ENCODE measurements at regions not wholly inside any gene's neighbourhood (a gene's known extent, or its start where the extent isn't known, plus 50 kb on each side); places are given as distances from the start of the nearest gene placed in this dataset.
A peak's percentile ranks its signal among the peaks of the same experiment; 100 is the strongest.

DNA sequence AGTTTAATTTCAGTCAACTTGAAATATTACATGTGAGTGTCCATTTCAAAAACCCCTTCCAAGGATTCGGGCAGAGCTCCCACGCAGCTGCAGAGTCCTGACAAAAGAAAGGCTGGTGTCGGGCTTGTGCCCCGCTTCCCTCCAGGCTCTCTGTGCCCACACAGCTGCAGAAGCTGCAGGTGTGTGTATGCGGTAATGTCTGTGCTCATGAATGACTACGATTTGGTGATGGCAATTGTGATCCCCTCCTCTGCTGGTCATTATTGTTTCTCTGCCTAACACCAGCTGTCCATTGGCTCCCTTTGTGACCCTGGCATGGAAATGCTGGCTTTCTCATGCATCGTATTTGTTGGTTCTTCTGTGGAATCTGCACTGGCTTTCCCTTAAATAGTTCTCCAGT lies 224.8 kb downstream of the NUP35 start:
- Mint-ChIP-seq H3K27ac (0 out of 2 replicates have a peak overlapping the region, but pooled peaks have one; percentile 48), H3K4me3 (no peak overlapping the region), H3K9me3 (no peaks in the 10 kb centered on the region), H3K27me3 (ENCODE audit: insufficient read depth, low read depth, poor library complexity) (no peaks in the 10 kb centered on the region), H3K4me1 (peaks cover 23% of the 10 kb centered on the region), H3K36me3 (ENCODE audit: low read depth) (no peaks in the 10 kb centered on the region)
- Histone ChIP-seq H4K20me1 (replicated peaks; ENCODE audit: insufficient read depth) (no peaks in the 10 kb centered on the region), H3K4me2 (no peak overlapping the region), H3F3A (replicated peaks; ENCODE audit: low read depth) (no peaks in the 10 kb centered on the region), H3K36me3 (ENCODE audit: insufficient read depth) (no peaks in the 10 kb centered on the region), H2AFZ (no peak overlapping the region), H3K4me1 (ENCODE audit: insufficient read depth) (peaks cover 7% of the 10 kb centered on the region; the same call in 1 of the 2 replicates), H3K9me2 (ENCODE audit: insufficient read depth) (peaks cover 4% of the 10 kb centered on the region), H3K4me3 (no peak overlapping the region), H3K79me2 (replicated peaks; ENCODE audit: insufficient read depth) (no peaks in the 10 kb centered on the region), H3K27me3 (ENCODE audit: insufficient read depth) (no peaks in the 10 kb centered on the region), H3K27ac (ENCODE audit: low read depth) (no peak overlapping the region)
- TF ChIP-seq POLR2AphosphoS5 (IDR thresholded peaks at IDR 0.05; ENCODE audit: low read depth) (no peak), ZNF331 (CRISPR knock-in tag; IDR thresholded peaks at IDR 0.05; ENCODE audit: low read depth) (no peak), EZH2phosphoT487 (IDR thresholded peaks at IDR 0.05; ENCODE audit: unreplicated experiment) (no peak), EZH2 (IDR thresholded peaks at IDR 0.05; ENCODE audit: low read depth, unreplicated experiment) (no peak)
- TF ChIP-seq, protein P1, sequence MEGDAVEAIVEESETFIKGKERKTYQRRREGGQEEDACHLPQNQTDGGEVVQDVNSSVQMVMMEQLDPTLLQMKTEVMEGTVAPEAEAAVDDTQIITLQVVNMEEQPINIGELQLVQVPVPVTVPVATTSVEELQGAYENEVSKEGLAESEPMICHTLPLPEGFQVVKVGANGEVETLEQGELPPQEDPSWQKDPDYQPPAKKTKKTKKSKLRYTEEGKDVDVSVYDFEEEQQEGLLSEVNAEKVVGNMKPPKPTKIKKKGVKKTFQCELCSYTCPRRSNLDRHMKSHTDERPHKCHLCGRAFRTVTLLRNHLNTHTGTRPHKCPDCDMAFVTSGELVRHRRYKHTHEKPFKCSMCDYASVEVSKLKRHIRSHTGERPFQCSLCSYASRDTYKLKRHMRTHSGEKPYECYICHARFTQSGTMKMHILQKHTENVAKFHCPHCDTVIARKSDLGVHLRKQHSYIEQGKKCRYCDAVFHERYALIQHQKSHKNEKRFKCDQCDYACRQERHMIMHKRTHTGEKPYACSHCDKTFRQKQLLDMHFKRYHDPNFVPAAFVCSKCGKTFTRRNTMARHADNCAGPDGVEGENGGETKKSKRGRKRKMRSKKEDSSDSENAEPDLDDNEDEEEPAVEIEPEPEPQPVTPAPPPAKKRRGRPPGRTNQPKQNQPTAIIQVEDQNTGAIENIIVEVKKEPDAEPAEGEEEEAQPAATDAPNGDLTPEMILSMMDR (conservative IDR thresholded peaks at IDR 0.05; ENCODE audit: low read depth in 2 of 2), result no peak
- TF ChIP-seq, protein P2, sequence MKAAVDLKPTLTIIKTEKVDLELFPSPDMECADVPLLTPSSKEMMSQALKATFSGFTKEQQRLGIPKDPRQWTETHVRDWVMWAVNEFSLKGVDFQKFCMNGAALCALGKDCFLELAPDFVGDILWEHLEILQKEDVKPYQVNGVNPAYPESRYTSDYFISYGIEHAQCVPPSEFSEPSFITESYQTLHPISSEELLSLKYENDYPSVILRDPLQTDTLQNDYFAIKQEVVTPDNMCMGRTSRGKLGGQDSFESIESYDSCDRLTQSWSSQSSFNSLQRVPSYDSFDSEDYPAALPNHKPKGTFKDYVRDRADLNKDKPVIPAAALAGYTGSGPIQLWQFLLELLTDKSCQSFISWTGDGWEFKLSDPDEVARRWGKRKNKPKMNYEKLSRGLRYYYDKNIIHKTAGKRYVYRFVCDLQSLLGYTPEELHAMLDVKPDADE (IDR thresholded peaks at IDR 0.05), result no peak
- ATAC-seq, result peak; percentile 61
- DNase-seq (ENCODE audit: low spot score), result peak; percentile 6

DNA sequence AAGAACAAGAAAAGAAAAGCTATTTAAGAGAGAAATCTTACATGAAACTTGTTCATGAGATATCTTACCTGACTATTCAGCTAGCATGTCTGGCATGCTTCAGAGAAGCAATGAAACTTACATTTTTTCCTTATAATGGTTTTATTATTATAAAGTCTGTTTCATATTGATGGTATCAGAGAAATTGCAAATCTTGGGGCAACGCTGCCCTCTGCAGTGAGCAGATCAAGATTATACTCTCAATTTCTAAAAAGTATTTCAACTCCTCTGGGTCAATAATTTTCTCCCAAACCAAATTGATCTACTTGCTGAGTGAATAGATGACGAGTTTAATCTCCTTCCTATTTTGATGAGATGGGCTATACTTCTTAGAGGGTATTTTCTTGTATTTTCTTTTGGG lies 235.6 kb downstream of the NUP35 start:
- no peak for DNase-seq (ENCODE audit: low spot score)
- H3K9me2 ChIP-seq (ENCODE audit: insufficient read depth), result no peaks in the 10 kb centered on the region
- no peak overlapping the region for H3K4me3 ChIP-seq
- H3K27me3 ChIP-seq (ENCODE audit: insufficient read depth), result no peaks in the 10 kb centered on the region
- no peak overlapping the region for H2AFZ ChIP-seq
- TF ChIP-seq JUNB (IDR thresholded peaks at IDR 0.05; ENCODE audit: unreplicated experiment), result no peak
- TF ChIP-seq, protein P3, sequence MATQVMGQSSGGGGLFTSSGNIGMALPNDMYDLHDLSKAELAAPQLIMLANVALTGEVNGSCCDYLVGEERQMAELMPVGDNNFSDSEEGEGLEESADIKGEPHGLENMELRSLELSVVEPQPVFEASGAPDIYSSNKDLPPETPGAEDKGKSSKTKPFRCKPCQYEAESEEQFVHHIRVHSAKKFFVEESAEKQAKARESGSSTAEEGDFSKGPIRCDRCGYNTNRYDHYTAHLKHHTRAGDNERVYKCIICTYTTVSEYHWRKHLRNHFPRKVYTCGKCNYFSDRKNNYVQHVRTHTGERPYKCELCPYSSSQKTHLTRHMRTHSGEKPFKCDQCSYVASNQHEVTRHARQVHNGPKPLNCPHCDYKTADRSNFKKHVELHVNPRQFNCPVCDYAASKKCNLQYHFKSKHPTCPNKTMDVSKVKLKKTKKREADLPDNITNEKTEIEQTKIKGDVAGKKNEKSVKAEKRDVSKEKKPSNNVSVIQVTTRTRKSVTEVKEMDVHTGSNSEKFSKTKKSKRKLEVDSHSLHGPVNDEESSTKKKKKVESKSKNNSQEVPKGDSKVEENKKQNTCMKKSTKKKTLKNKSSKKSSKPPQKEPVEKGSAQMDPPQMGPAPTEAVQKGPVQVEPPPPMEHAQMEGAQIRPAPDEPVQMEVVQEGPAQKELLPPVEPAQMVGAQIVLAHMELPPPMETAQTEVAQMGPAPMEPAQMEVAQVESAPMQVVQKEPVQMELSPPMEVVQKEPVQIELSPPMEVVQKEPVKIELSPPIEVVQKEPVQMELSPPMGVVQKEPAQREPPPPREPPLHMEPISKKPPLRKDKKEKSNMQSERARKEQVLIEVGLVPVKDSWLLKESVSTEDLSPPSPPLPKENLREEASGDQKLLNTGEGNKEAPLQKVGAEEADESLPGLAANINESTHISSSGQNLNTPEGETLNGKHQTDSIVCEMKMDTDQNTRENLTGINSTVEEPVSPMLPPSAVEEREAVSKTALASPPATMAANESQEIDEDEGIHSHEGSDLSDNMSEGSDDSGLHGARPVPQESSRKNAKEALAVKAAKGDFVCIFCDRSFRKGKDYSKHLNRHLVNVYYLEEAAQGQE (IDR thresholded peaks at IDR 0.05; ENCODE audit: unreplicated experiment), result no peak
- TF ChIP-seq, protein P1 (conservative IDR thresholded peaks at IDR 0.05; ENCODE audit: low read depth in 2 of 2), result peak; percentile 34 to 42
- Mint-ChIP-seq H3K4me1 (no peaks in the 10 kb centered on the region), H3K36me3 (ENCODE audit: low read depth) (no peaks in the 10 kb centered on the region), H3K4me3 (no peak overlapping the region), H3K9me3 (no peaks in the 10 kb centered on the region), H3K27ac (no peak overlapping the region), H3K27me3 (ENCODE audit: insufficient read depth, low read depth, poor library complexity) (no peaks in the 10 kb centered on the region)
- no peak for ATAC-seq
- no peaks in the 10 kb centered on the region for H3K36me3 ChIP-seq (ENCODE audit: insufficient read depth)
- no peaks in the 10 kb centered on the region for H3K79me2 ChIP-seq (replicated peaks; ENCODE audit: insufficient read depth)
- no peak overlapping the region for H3K4me2 ChIP-seq
- H3F3A ChIP-seq (replicated peaks; ENCODE audit: low read depth), result no peaks in the 10 kb centered on the region
- no peaks in the 10 kb centered on the region for H4K20me1 ChIP-seq (replicated peaks; ENCODE audit: insufficient read depth)
- H3K27ac ChIP-seq (ENCODE audit: low read depth), result no peak overlapping the region
- H3K4me1 ChIP-seq (ENCODE audit: insufficient read depth), result no peaks in the 10 kb centered on the region

Data from GM23338 (cell line).